HepG2 (cell line): ENCODE measurements at regions not wholly inside any gene's neighbourhood (a gene's known extent, or its start where the extent isn't known, plus 50 kb on each side); places are given as distances from the start of the nearest gene placed in this dataset.

Experiments
- ATAC-seq: fragments of 200-7000 bp; cut with Tn5 transposase; 3 replicates; pipeline ENCODE4 v1.9.1; 2020; ENCODE audit warnings: mild to moderate bottlenecking, moderate library complexity
- BruUV-seq: library from RNA; stranded (reverse); fragments of 400-500 nt; replicated peaks from 2 replicates; lab custom pipeline; 2021; lab: Mats Ljungman, UMichigan
- CTCF ChIA-PET: fragments of 300-600 bp; formaldehyde crosslinking; extraction: SDS; loops from one replicate; lab custom pipeline; 2021; ENCODE audit warnings: low total read pairs, inconsistent platforms, low intra/inter-chr PET ratio; lab: Yijun Ruan, JAX
- POLR2A ChIA-PET: fragments of 350-600 bp; sonication (Branson Sonifier 250); formaldehyde crosslinking; loops from one replicate; lab custom pipeline; 2020; ENCODE audit warnings: antibody characterized with exemption, inconsistent platforms; lab: Yijun Ruan, JAX
- DNase-seq: peaks from one replicate; pipeline ENCODE4 v3.0.0-alpha.2; 2015; ENCODE audit warnings: low spot score
- FAIRE-seq: peaks from 3 replicates; lab custom pipeline; 2011; peaks lifted over from hg19 to GRCh38; lab: Jason Lieb, UNC
- H2AFZ ChIP-seq: one replicate; pipeline ENCODE4 v1.6.1; 2011; ENCODE audit warnings: low read length, inconsistent platforms
- H3K27ac ChIP-seq: fragments of 300-600 bp; 3 replicates; pipeline ENCODE4 v1.8.0; 2011; ENCODE audit warnings: mixed run types, mild to moderate bottlenecking, mixed read lengths, low read length, inconsistent platforms; ENCODE audit not compliant: insufficient read depth; ENCODE audit errors: extremely low read length
- H3K27me3 ChIP-seq, 2 experiments: fragments of 200-600 bp in 1 of 2; 2 replicates in 1 of 2; 3 replicates in 1 of 2; pipeline versions ENCODE4 v1.6.0 to v1.8.0; 2011; ENCODE audit warnings: low read length in 2 of 2, mild to moderate bottlenecking in 2 of 2, moderate library complexity in 2 of 2, inconsistent platforms in 1 of 2; ENCODE audit not compliant: insufficient read depth in 2 of 2, control insufficient read depth in 1 of 2
- H3K36me3 ChIP-seq, 2 experiments: fragments of 200-600 bp in 1 of 2; replicated peaks in 1 of 2; 2 replicates in 1 of 2; 3 replicates in 1 of 2; pipeline versions ENCODE4 v1.5.1 to v1.8.0; 2011; ENCODE audit warnings: low read length in 2 of 2, inconsistent platforms in 1 of 2; ENCODE audit not compliant: insufficient read depth in 2 of 2, control insufficient read depth in 1 of 2
- H3K4me1 ChIP-seq: 2 replicates; pipeline ENCODE4 v1.5.1; 2012; ENCODE audit warnings: low read length, inconsistent platforms; ENCODE audit not compliant: insufficient read depth
- H3K4me2 ChIP-seq: 2 replicates; pipeline ENCODE4 v1.6.0; 2011; ENCODE audit warnings: low read depth, low read length, inconsistent platforms
- H3K4me3 ChIP-seq, 3 experiments: fragments of 200-600 bp in 1 of 3; sonication (generic), shearing (Covaris generic) in 1 of 3; replicated peaks in 1 of 3; 2 replicates each; pipeline ENCODE4 v1.5.1; 2011 to 2016; ENCODE audit warnings: low read length in 3 of 3, inconsistent platforms in 2 of 3, low read depth in 2 of 3, mild to moderate bottlenecking in 2 of 3, control low read depth in 1 of 3, mixed read lengths in 1 of 3; ENCODE audit not compliant: insufficient read depth in 1 of 3
- H3K79me2 ChIP-seq: one replicate; pipeline ENCODE4 v1.6.1; 2011; ENCODE audit warnings: low read length, inconsistent platforms; ENCODE audit not compliant: insufficient read depth
- H3K9ac ChIP-seq: 2 replicates; pipeline ENCODE4 v1.6.0; 2011; ENCODE audit warnings: mild to moderate bottlenecking, low read depth, low read length, inconsistent platforms; ENCODE audit not compliant: insufficient read depth
- H3K9me3 ChIP-seq: 2 replicates; pipeline ENCODE4 v1.5.1; 2012; ENCODE audit warnings: mild to moderate bottlenecking, low read length
- H4K20me1 ChIP-seq: 2 replicates; pipeline ENCODE4 v1.6.0; 2011; ENCODE audit warnings: inconsistent platforms, mild to moderate bottlenecking, low read length, moderate library complexity; ENCODE audit not compliant: insufficient read depth
- CAMTA2 ChIP-seq: sonication (generic); formaldehyde crosslinking; IDR thresholded peaks from 2 replicates; pipeline ENCODE4 v1.4.0; 2020; ENCODE audit warnings: mild to moderate bottlenecking, missing genetic modification reagents, borderline replicate concordance
- DMAP1 ChIP-seq: IDR thresholded peaks from 2 replicates; pipeline ENCODE4 v1.6.1; 2016
- DNMT1 ChIP-seq: sonication (generic); formaldehyde crosslinking; IDR thresholded peaks from 2 replicates; pipeline ENCODE4 v1.5.1; 2020; ENCODE audit warnings: mild to moderate bottlenecking, missing genetic modification reagents
- ETV5 ChIP-seq: IDR thresholded peaks from 2 replicates; pipeline ENCODE4 v1.6.1; 2018; ENCODE audit warnings: missing biosample characterization, missing genetic modification reagents, inconsistent platforms, borderline replicate concordance
- GLI4 ChIP-seq: sonication (generic); formaldehyde crosslinking; IDR thresholded peaks from 2 replicates; pipeline ENCODE4 v1.5.1; 2020; ENCODE audit warnings: missing genetic modification reagents, mild to moderate bottlenecking, moderate library complexity, borderline replicate concordance
- HNRNPH1 ChIP-seq: fragments of 200-400 bp; formaldehyde crosslinking; optimal IDR thresholded peaks from 2 replicates; pipeline ENCODE3; 2017; ENCODE audit warnings: mild to moderate bottlenecking, low read depth, low read length
- PCBP1 ChIP-seq: fragments of 200-400 bp; formaldehyde crosslinking; IDR thresholded peaks from 2 replicates; pipeline ENCODE4 v1.6.1; 2017; ENCODE audit warnings: mild to moderate bottlenecking, low read depth, low read length, borderline replicate concordance
- SAFB2 ChIP-seq: sonication (generic); formaldehyde crosslinking; IDR thresholded peaks from 2 replicates; pipeline ENCODE4 v1.5.1; 2020; ENCODE audit warnings: missing genetic modification reagents, low read depth, mild to moderate bottlenecking, borderline replicate concordance
- TCF7 ChIP-seq: sonication (generic); IDR thresholded peaks from 2 replicates; pipeline ENCODE4 v1.6.1; 2016; ENCODE audit warnings: antibody characterized with exemption, low read depth
- ZNF432 ChIP-seq: sonication (generic); formaldehyde crosslinking; IDR thresholded peaks from 2 replicates; pipeline ENCODE4 v1.5.0; 2020; ENCODE audit warnings: missing genetic modification reagents, mild to moderate bottlenecking, borderline replicate concordance
- ZNF564 ChIP-seq: sonication (generic); formaldehyde crosslinking; IDR thresholded peaks from 2 replicates; pipeline ENCODE4 v1.8.1; 2023; ENCODE audit warnings: mild to moderate bottlenecking, missing genetic modification reagents
- ZNF703 ChIP-seq: sonication (generic); formaldehyde crosslinking; IDR thresholded peaks from 2 replicates; pipeline ENCODE4 v1.5.1; 2020; ENCODE audit warnings: missing genetic modification reagents, mild to moderate bottlenecking, moderate library complexity, borderline replicate concordance
- ZNF746 ChIP-seq: sonication (generic); formaldehyde crosslinking; IDR thresholded peaks from 2 replicates; pipeline ENCODE4 v1.8.0; 2022; ENCODE audit warnings: mild to moderate bottlenecking, missing genetic modification reagents
- ZZZ3 ChIP-seq: sonication (generic); formaldehyde crosslinking; IDR thresholded peaks from 2 replicates; pipeline ENCODE4 v1.4.0; 2020; ENCODE audit warnings: missing genetic modification reagents, mild to moderate bottlenecking, borderline replicate concordance
- WGBS: methylation state at CpG from one replicate; pipeline ENCODE4 v1.1.6; 2017; ENCODE audit warnings: low lambda C conversion rate; 5-methylcytosine and 5-hydroxymethylcytosine counted together
- in situ Hi-C: cut with HindIII; loops from 2 replicates; pipeline ENCODE4 v1.10.0; 2017; ENCODE audit warnings: low pct_unique_long_range_greater_than_20kb; ENCODE audit not compliant: extremely low pct_ligation_motif_present
- intact Hi-C: fragments of 100-400 bp; cut with micrococcal nuclease; formaldehyde crosslinking; loops from one replicate; pipeline ENCODE4 v1.10.0; 2022; ENCODE audit not compliant: unreplicated experiment
- TF ChIP-seq, protein P1 (sequence below): sonication (generic); formaldehyde crosslinking; IDR thresholded peaks from 2 replicates; pipeline ENCODE4 v1.5.0; 2020; ENCODE audit warnings: mild to moderate bottlenecking, missing genetic modification reagents, borderline replicate concordance
- TF ChIP-seq, protein P2 (sequence below): sonication (generic); formaldehyde crosslinking; IDR thresholded peaks from 2 replicates; pipeline ENCODE4 v1.4.0; 2020; ENCODE audit warnings: missing genetic modification reagents
- TF ChIP-seq, protein P3 (sequence below): sonication (generic); formaldehyde crosslinking; IDR thresholded peaks from 2 replicates; pipeline ENCODE4 v1.4.0; 2020; ENCODE audit warnings: mild to moderate bottlenecking, low read depth, missing genetic modification reagents

DNA sequence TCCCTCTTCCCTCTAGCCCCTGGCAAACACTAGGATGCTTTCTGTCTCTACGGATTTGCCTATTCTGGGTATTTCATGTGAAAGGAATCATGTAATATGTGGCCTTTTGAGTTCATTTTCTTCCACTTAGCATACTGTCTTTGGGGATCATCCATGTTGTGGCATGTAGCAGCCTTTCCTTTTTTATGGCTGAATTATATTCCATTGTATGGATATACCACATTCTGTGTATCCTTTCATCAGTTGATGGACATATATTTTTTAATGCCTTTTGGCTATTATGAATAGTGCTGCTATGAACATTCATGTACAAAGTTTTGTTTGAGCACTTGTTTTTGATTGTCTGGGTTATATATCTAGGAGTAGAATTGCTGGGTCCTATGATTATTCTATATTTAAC is 258.4 kb upstream of the CSF3R start (continued):
- TF ChIP-seq HNRNPH1: no peak
- no peak for TF ChIP-seq ZNF703 (CRISPR knock-in tag)
- TF ChIP-seq TCF7: no peak
- no peak for TF ChIP-seq DNMT1 (CRISPR knock-in tag)
- no peak for TF ChIP-seq ETV5
- TF ChIP-seq ZNF432 (CRISPR knock-in tag): no peak
- TF ChIP-seq, all 625 proteins: peak for 0

DNA sequence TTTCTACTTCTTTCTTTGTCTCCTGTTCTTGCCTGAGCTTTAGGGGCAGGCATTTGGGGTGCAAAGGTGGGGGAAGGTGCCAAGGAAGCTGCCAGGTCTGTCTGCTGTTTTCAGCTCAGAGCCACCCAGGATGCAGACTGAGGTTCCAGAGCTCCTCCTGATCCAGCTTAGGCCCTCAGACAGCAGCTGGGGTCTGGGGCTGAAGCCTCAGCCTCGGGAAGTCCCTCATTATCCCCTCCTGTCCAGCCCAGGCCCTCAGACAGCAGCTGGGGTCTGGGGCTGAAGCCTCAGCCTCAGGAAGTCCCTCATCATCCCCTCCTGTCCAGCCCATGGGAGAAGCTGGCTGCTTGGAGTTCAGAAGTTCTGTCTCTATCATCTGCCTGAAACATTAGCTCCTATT is 257.7 kb upstream of the CSF3R start:
- Histone ChIP-seq H2AFZ (no peak overlapping the region), H3K4me3 (no peak overlapping the region), H3K36me3 (no peaks in the 10 kb centered on the region), H3K79me2 (no peaks in the 10 kb centered on the region), H3K27me3 (peaks cover 5 to 27% of the 10 kb centered on the region in 2 experiments; a peak in 3 of 5 replicates), H3K27ac (no peak overlapping the region), H3K9ac (no peak overlapping the region), H4K20me1 (no peaks in the 10 kb centered on the region), H3K4me2 (no peak overlapping the region), H3K4me1 (no peaks in the 10 kb centered on the region), H3K9me3 (no peaks in the 10 kb centered on the region)
- no CpG with 5 or more reads among the region's 1 CpG for WGBS
- intact Hi-C loops (no loop called here), in situ Hi-C loops (no loop called here)
- no peak for FAIRE-seq
- no TSS peak for BruUV-seq
- ATAC-seq: no peak
- CTCF ChIA-PET: no interaction called here
- POLR2A ChIA-PET: no interaction called here
- no peak for DNase-seq
- TF ChIP-seq ZNF746 (CRISPR knock-in tag) (no peak), ZNF564 (CRISPR knock-in tag) (no peak), DMAP1 (CRISPR knock-in tag) (no peak), CAMTA2 (CRISPR knock-in tag) (no peak), SAFB2 (CRISPR knock-in tag) (no peak), GLI4 (CRISPR knock-in tag) (no peak), ZZZ3 (CRISPR knock-in tag) (no peak), PCBP1 (no peak)
- TF ChIP-seq, protein P1, sequence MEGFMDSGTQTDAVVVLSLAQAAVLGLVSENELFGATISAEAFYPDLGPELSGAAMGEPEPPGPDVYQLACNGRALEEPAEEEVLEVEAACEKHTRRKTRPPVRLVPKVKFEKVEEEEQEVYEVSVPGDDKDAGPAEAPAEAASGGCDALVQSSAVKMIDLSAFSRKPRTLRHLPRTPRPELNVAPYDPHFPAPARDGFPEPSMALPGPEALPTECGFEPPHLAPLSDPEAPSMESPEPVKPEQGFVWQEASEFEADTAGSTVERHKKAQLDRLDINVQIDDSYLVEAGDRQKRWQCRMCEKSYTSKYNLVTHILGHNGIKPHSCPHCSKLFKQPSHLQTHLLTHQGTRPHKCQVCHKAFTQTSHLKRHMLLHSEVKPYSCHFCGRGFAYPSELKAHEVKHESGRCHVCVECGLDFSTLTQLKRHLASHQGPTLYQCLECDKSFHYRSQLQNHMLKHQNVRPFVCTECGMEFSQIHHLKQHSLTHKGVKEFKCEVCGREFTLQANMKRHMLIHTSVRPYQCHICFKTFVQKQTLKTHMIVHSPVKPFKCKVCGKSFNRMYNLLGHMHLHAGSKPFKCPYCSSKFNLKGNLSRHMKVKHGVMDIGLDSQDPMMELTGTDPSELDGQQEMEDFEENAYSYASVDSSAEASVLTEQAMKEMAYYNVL (CRISPR knock-in tag): no peak
- TF ChIP-seq, protein P2, sequence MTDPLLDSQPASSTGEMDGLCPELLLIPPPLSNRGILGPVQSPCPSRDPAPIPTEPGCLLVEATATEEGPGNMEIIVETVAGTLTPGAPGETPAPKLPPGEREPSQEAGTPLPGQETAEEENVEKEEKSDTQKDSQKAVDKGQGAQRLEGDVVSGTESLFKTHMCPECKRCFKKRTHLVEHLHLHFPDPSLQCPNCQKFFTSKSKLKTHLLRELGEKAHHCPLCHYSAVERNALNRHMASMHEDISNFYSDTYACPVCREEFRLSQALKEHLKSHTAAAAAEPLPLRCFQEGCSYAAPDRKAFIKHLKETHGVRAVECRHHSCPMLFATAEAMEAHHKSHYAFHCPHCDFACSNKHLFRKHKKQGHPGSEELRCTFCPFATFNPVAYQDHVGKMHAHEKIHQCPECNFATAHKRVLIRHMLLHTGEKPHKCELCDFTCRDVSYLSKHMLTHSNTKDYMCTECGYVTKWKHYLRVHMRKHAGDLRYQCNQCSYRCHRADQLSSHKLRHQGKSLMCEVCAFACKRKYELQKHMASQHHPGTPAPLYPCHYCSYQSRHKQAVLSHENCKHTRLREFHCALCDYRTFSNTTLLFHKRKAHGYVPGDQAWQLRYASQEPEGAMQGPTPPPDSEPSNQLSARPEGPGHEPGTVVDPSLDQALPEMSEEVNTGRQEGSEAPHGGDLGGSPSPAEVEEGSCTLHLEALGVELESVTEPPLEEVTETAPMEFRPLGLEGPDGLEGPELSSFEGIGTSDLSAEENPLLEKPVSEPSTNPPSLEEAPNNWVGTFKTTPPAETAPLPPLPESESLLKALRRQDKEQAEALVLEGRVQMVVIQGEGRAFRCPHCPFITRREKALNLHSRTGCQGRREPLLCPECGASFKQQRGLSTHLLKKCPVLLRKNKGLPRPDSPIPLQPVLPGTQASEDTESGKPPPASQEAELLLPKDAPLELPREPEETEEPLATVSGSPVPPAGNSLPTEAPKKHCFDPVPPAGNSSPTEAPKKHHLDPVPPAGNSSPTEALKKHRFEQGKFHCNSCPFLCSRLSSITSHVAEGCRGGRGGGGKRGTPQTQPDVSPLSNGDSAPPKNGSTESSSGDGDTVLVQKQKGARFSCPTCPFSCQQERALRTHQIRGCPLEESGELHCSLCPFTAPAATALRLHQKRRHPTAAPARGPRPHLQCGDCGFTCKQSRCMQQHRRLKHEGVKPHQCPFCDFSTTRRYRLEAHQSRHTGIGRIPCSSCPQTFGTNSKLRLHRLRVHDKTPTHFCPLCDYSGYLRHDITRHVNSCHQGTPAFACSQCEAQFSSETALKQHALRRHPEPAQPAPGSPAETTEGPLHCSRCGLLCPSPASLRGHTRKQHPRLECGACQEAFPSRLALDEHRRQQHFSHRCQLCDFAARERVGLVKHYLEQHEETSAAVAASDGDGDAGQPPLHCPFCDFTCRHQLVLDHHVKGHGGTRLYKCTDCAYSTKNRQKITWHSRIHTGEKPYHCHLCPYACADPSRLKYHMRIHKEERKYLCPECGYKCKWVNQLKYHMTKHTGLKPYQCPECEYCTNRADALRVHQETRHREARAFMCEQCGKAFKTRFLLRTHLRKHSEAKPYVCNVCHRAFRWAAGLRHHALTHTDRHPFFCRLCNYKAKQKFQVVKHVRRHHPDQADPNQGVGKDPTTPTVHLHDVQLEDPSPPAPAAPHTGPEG: no peak
- TF ChIP-seq, protein P3, sequence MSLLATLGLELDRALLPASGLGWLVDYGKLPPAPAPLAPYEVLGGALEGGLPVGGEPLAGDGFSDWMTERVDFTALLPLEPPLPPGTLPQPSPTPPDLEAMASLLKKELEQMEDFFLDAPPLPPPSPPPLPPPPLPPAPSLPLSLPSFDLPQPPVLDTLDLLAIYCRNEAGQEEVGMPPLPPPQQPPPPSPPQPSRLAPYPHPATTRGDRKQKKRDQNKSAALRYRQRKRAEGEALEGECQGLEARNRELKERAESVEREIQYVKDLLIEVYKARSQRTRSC: no peak
